Esophagus mucosa (tissue), 1 donor: ENCODE measurements at regions not wholly inside any gene's neighbourhood (a gene's known extent, or its start where the extent isn't known, plus 50 kb on each side); places are given as distances from the start of the nearest gene placed in this dataset.

ENCODE experiments used
- ATAC-seq: fragments of 200-7000 bp; cut with Tn5 transposase; one replicate; pipeline ENCODE4 v1.9.1; 2020
- donor health status: DM: yes; HTN: yes; CAD: no.

- ATAC-seq = no peak
Observed at GRCh38 chr2:163456953-163457743, 278.7 kb downstream of the FIGN start.

GRCh38 chr2:163455815-163456214 is 280.0 kb downstream of the FIGN start:
- no peak for ATAC-seq

- ATAC-seq = no peak
Observed at GRCh38 chr2:163453920-163454319, 281.9 kb downstream of the FIGN start.

- ATAC-seq = no peak
Observed at GRCh38 chr2:163441603-163442002, 294.2 kb downstream of the FIGN start.

GRCh38 chr2:163436963-163437362 is 298.8 kb downstream of the FIGN start:
- no peak for ATAC-seq

GRCh38 chr2:163428187-163428586 is 307.6 kb downstream of the FIGN start:
- ATAC-seq = no peak

GRCh38 chr2:163420604-163421003 is 315.2 kb downstream of the FIGN start:
- ATAC-seq = no peak

GRCh38 chr2:163419000-163419830 is 316.6 kb downstream of the FIGN start:
- no peak for ATAC-seq

GRCh38 chr2:163417596-163418337 is 318.0 kb downstream of the FIGN start:
- no peak for ATAC-seq

- ATAC-seq = no peak
Observed at GRCh38 chr2:163414121-163414520, 321.7 kb downstream of the FIGN start.

- ATAC-seq = no peak
Observed at GRCh38 chr2:163407296-163407695, 328.5 kb downstream of the FIGN start.

- no peak for ATAC-seq
Observed at GRCh38 chr2:163405298-163405697, 330.5 kb downstream of the FIGN start.

- ATAC-seq = no peak
Observed at GRCh38 chr2:163401481-163401880, 334.3 kb downstream of the FIGN start.

- ATAC-seq = no peak
Observed at GRCh38 chr2:163397451-163397850, 338.4 kb downstream of the FIGN start.

GRCh38 chr2:163395602-163396001 is 340.2 kb downstream of the FIGN start:
- ATAC-seq = no peak

GRCh38 chr2:163389838-163390237 is 346.0 kb downstream of the FIGN start:
- no peak for ATAC-seq

- ATAC-seq = no peak
Observed at GRCh38 chr2:163375472-163375871, 360.3 kb downstream of the FIGN start.

- ATAC-seq = no peak
Observed at GRCh38 chr2:163375070-163375469, 360.7 kb downstream of the FIGN start.

- no peak for ATAC-seq
Observed at GRCh38 chr2:163374282-163374681, 361.5 kb downstream of the FIGN start.

- ATAC-seq = no peak
Observed at GRCh38 chr2:163373496-163373895, 362.3 kb downstream of the FIGN start.

GRCh38 chr2:163370169-163370886 is 365.5 kb downstream of the FIGN start:
- no peak for ATAC-seq

- no peak for ATAC-seq
Observed at GRCh38 chr2:163369111-163369510, 366.7 kb downstream of the FIGN start.

- ATAC-seq = no peak
Observed at GRCh38 chr2:163368655-163369054, 367.2 kb downstream of the FIGN start.
